Osteocyte (in vitro differentiated cells): ENCODE measurements at regions not wholly inside any gene's neighbourhood (a gene's known extent, or its start where the extent isn't known, plus 50 kb on each side); places are given as distances from the start of the nearest gene placed in this dataset.

Experiments
- DNase-seq: peaks from one replicate; pipeline ENCODE4 v3.0.0; 2021; ENCODE audit warnings: mixed read lengths; ENCODE audit not compliant: unreplicated experiment; ENCODE audit errors: extremely low spot score
- H3K27ac Mint-ChIP-seq: one replicate; pipeline ENCODE4 v1.8.0; 2021; ENCODE audit warnings: mild to moderate bottlenecking, mixed read lengths; ENCODE audit not compliant: unreplicated experiment
- H3K27me3 Mint-ChIP-seq: one replicate; pipeline ENCODE4 v1.8.0; 2021; ENCODE audit warnings: mixed read lengths; ENCODE audit not compliant: unreplicated experiment
- H3K36me3 Mint-ChIP-seq: one replicate; pipeline ENCODE4 v1.8.0; 2021; ENCODE audit warnings: mixed read lengths; ENCODE audit not compliant: unreplicated experiment
- H3K4me1 Mint-ChIP-seq: one replicate; pipeline ENCODE4 v1.8.0; 2021; ENCODE audit warnings: mixed read lengths; ENCODE audit not compliant: unreplicated experiment
- H3K4me3 Mint-ChIP-seq: one replicate; pipeline ENCODE4 v1.8.0; 2021; ENCODE audit warnings: mild to moderate bottlenecking, moderate library complexity, mixed read lengths; ENCODE audit not compliant: unreplicated experiment
- H3K9me3 Mint-ChIP-seq: one replicate; pipeline ENCODE4 v1.8.0; 2021; ENCODE audit warnings: mixed read lengths; ENCODE audit not compliant: unreplicated experiment
- CTCF ChIP-seq: fragments of 200-600 bp; sonication (generic); IDR thresholded peaks from 2 replicates; pipeline ENCODE4 v1.5.0; 2021; ENCODE audit warnings: antibody characterized with exemption, mild to moderate bottlenecking, moderate library complexity

DNA sequence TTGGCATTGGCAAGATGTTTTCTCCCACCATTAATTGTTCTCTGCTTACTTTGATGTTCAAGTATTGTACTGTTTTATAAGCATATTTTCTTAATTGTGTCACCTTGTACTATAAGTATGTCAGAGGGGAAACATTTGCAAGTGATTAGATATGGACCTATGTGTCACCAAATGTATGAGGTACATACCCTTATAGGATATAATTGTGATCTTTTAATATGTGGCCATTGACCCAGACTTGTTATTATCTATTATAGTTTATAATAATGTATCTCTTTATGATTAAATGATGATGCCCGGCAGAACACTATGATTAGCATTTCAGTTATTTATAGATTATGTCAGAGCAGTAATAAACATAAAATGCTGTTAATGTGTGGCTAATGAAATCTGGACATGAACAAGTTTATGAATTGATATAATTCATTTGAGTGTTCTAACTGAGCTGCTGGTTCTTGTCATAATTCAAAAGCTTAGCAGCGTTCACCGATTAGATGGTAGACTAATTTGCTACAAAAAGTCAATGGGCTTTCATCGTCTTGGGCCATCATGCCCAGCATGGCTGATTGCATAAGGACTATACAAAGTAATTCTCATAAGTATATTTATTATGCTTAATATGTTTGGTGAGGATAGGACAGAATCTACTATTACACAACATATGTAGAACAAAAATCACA lies 480.9 kb upstream of the FANCL start:
- Mint-ChIP-seq H3K4me1 (no peaks in the 10 kb centered on the region), H3K36me3 (no peaks in the 10 kb centered on the region), H3K4me3 (no peak overlapping the region), H3K9me3 (no peaks in the 10 kb centered on the region), H3K27me3 (peaks cover 25% of the 10 kb centered on the region), H3K27ac (no peak overlapping the region)
- no peak for TF ChIP-seq CTCF
- DNase-seq: no peak

GRCh38 chr2:58720770-58721697 lies 479.9 kb upstream of the FANCL start:
- no peaks in the 10 kb centered on the region for H3K9me3 Mint-ChIP-seq
- no peaks in the 10 kb centered on the region for H3K36me3 Mint-ChIP-seq
- peaks cover 35% of the 10 kb centered on the region for H3K27me3 Mint-ChIP-seq
- no peak for DNase-seq
- no peak overlapping the region for H3K4me3 Mint-ChIP-seq
- H3K4me1 Mint-ChIP-seq: no peaks in the 10 kb centered on the region
- H3K27ac Mint-ChIP-seq: no peak overlapping the region
- TF ChIP-seq CTCF: no peak

GRCh38 chr2:58720033-58720769 lies 479.1 kb upstream of the FANCL start:
- Mint-ChIP-seq H3K4me1 (no peaks in the 10 kb centered on the region), H3K27ac (no peak overlapping the region), H3K4me3 (no peak overlapping the region), H3K36me3 (no peaks in the 10 kb centered on the region), H3K27me3 (peaks cover 41% of the 10 kb centered on the region), H3K9me3 (no peaks in the 10 kb centered on the region)
- no peak for TF ChIP-seq CTCF
- no peak for DNase-seq

DNA sequence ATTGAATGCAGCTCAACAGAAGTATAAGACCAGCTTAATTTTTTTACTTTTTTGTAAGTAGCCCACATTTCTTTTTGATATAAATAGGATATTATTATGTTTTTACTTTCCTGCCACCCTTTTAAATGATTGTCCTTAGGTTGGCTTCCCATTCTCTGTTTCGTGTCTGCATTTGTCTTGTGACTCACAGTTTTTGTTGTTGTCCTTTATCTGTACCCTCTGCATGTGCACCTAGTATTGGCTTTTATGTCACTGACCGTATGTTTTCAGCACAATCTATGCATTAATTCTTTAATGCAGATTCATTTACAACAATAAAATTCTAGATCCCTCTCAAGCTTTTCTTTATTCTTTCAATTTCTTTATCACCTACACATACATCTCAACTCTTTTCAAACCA lies 474.2 kb upstream of the FANCL start:
- Mint-ChIP-seq H3K9me3 (no peaks in the 10 kb centered on the region), H3K4me1 (no peaks in the 10 kb centered on the region), H3K27ac (no peak overlapping the region), H3K4me3 (no peak overlapping the region), H3K27me3 (peaks cover 46% of the 10 kb centered on the region), H3K36me3 (no peaks in the 10 kb centered on the region)
- no peak for TF ChIP-seq CTCF
- DNase-seq: no peak
